ES-I3 (cell line): ENCODE measurements at regions not wholly inside any gene's neighbourhood (a gene's known extent, or its start where the extent isn't known, plus 50 kb on each side); places are given as distances from the start of the nearest gene placed in this dataset.
"Not testable (repeated sequence)": the region's sequence is repeated elsewhere in the genome, so short reads cannot be mapped to it uniquely, and the experiment has no call there.

Experiments
- H3K36me3 ChIP-seq: 2 replicates; pipeline ENCODE4 v1.6.1; 2013; ENCODE audit warnings: mild to moderate bottlenecking, low read length, control low read depth, moderate library complexity; ENCODE audit not compliant: insufficient read depth
- H3K4me1 ChIP-seq: 2 replicates; pipeline ENCODE4 v1.6.1; 2013; ENCODE audit warnings: mild to moderate bottlenecking, control low read depth, low read length; ENCODE audit not compliant: insufficient read depth
- H3K9ac ChIP-seq: 2 replicates; pipeline ENCODE4 v1.6.1; 2013; ENCODE audit warnings: low read depth, mild to moderate bottlenecking, low read length, moderate library complexity
- H3K9me3 ChIP-seq: 2 replicates; pipeline ENCODE4 v1.6.1; 2013; ENCODE audit warnings: mild to moderate bottlenecking, low read length, moderate library complexity; ENCODE audit not compliant: control insufficient read depth, insufficient read depth

- Histone ChIP-seq H3K4me1 (no peaks in the 10 kb centered on the region), H3K36me3 (no peaks in the 10 kb centered on the region), H3K9ac (no peak overlapping the region), H3K9me3 (no peaks in the 10 kb centered on the region)
Observed at GRCh38 chr21:20261364-20261763, 736.8 kb upstream of the NCAM2 start.

DNA sequence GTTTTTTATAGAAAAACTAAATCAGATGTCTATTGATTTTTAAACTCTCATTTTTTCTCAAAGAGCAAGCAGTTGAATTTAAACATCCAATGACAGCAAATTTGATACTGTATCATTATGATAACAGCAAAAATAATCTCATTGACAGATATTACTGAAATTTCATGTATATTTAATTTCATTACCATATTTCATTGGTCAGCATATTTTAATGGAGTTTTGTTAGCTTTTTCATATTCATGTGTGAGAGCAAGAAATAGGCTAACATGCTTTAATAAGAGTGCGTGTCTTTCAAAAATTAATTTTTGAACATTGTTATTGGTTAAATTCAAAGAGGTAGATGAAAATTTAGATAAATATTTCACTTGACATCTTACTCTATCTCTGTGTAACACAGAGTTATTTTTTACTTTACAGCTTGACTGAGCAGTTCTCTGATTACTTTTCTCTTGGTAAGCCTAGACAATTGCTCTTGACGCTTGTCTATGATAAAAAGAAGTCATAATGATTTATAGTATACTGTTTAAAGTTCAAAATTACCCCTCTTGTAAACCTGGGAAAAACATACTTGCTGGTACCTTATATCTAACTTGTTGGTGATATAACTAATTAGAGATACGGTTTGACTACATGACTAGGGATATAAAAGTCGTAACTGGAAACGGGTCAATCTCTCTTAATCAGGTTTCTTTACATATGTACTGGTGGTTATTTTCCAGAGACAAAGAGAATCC, 732.3 kb upstream of the NCAM2 start:
- Histone ChIP-seq H3K4me1 (no peaks in the 10 kb centered on the region), H3K9ac (no peak overlapping the region), H3K36me3 (no peaks in the 10 kb centered on the region), H3K9me3 (no peaks in the 10 kb centered on the region)

GRCh38 chr21:20266441-20266710, 731.8 kb upstream of the NCAM2 start:
- no peaks in the 10 kb centered on the region for H3K4me1 ChIP-seq
- H3K9ac ChIP-seq, result no peak overlapping the region
- H3K36me3 ChIP-seq, result no peaks in the 10 kb centered on the region
- H3K9me3 ChIP-seq, result no peaks in the 10 kb centered on the region

GRCh38 chr21:20270365-20271055, 727.7 kb upstream of the NCAM2 start:
- Histone ChIP-seq H3K9ac (no peak overlapping the region), H3K36me3 (no peaks in the 10 kb centered on the region), H3K4me1 (peaks cover 13% of the 10 kb centered on the region), H3K9me3 (no peaks in the 10 kb centered on the region)

DNA sequence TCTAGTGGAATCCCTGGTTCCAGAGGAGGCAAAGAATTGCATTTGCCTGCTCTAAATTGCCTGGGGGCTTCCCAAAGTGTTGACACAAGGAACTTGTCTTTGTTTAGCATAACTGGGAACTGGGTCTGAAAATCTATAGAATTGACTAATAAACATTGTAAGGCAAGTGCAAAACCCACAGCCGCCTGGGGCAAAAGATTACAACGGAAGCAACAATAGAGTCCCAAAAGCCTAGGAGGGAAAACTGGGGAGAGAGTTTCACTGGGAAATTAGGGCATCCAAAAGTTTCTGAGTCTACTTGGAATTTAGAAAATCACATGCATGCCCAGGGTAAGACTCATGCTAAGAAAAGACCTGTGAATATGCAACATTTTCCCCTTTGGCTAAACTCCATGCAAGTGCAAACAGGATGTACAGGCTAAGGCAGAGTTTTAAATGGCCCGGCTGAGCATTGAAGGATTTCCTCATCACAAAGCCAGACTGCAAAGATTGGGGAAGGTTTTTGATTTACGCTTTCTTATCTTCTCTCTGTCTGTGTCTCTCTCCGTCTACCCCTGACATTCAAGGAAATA, 725.3 kb upstream of the NCAM2 start:
- Histone ChIP-seq H3K9ac (no peak overlapping the region), H3K9me3 (no peaks in the 10 kb centered on the region), H3K36me3 (no peaks in the 10 kb centered on the region), H3K4me1 (peaks cover 28% of the 10 kb centered on the region)

- H3K9me3 ChIP-seq, result no peaks in the 10 kb centered on the region
- no peaks in the 10 kb centered on the region for H3K36me3 ChIP-seq
- no peak overlapping the region for H3K9ac ChIP-seq
- H3K4me1 ChIP-seq, result peaks cover 28% of the 10 kb centered on the region
Observed at GRCh38 chr21:20276377-20276776, 721.8 kb upstream of the NCAM2 start.

GRCh38 chr21:20276954-20277353, 721.3 kb upstream of the NCAM2 start:
- peaks cover 28% of the 10 kb centered on the region for H3K4me1 ChIP-seq
- H3K9ac ChIP-seq, result no peak overlapping the region
- H3K9me3 ChIP-seq, result no peaks in the 10 kb centered on the region
- no peaks in the 10 kb centered on the region for H3K36me3 ChIP-seq

- Histone ChIP-seq H3K9ac (no peak overlapping the region), H3K4me1 (no peaks in the 10 kb centered on the region), H3K9me3 (no peaks in the 10 kb centered on the region), H3K36me3 (no peaks in the 10 kb centered on the region)
Observed at GRCh38 chr21:20283836-20284235, 714.4 kb upstream of the NCAM2 start.

DNA sequence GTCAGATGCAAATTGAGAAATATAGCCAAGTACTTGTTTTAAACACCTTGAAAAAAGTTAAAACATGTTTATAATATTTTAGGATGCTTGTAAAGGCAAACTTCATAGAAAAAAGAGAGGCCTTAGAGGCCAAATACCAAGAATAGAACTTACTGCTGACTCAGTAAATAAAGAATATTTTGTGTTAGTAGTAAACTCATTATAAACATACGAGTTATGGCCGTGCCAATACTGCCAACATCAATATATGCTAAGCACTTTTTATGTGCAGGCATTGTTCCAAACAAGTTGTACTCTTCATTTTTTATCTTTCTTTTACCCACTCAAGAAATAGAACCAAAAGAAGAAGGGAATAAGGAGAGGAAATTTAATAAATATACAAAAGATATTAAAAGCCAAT, 705.9 kb upstream of the NCAM2 start:
- Histone ChIP-seq H3K4me1 (no peaks in the 10 kb centered on the region), H3K9me3 (no peaks in the 10 kb centered on the region), H3K36me3 (no peaks in the 10 kb centered on the region), H3K9ac (no peak overlapping the region)

DNA sequence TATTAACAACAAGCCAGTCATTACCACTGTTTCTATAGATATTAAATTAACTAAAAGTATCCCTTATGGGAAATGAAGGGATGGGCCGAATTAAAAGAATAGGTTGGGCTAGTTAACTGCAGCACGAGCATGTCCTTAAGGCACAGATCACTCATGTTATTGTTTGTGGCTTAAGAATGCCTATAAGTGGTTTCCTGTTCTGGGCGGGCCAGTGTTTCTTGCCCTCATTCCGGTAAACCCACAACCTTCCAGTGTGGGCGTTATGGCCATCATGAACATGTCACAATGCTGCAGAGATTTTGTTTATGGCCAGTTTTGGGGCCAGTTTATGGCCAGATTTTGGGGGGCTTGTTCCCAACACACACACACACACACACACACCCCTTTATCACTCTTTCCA, 705.4 kb upstream of the NCAM2 start:
- not testable (repeated sequence) for H3K36me3 ChIP-seq, H3K9ac ChIP-seq, H3K9me3 ChIP-seq

GRCh38 chr21:20301395-20301794, 696.8 kb upstream of the NCAM2 start:
- Histone ChIP-seq H3K9ac (no peak overlapping the region), H3K36me3 (no peaks in the 10 kb centered on the region)

More for the DNA sequence above, 705.4 kb upstream of the NCAM2 start:
- not testable (repeated sequence) for H3K4me1 ChIP-seq

GRCh38 chr21:20302084-20302483, 696.1 kb upstream of the NCAM2 start:
- H3K9me3 ChIP-seq, result no peaks in the 10 kb centered on the region

More at GRCh38 chr21:20301395-20301794, 696.8 kb upstream of the NCAM2 start:
- H3K4me1 ChIP-seq, result no peaks in the 10 kb centered on the region
- H3K9me3 ChIP-seq, result no peaks in the 10 kb centered on the region

DNA sequence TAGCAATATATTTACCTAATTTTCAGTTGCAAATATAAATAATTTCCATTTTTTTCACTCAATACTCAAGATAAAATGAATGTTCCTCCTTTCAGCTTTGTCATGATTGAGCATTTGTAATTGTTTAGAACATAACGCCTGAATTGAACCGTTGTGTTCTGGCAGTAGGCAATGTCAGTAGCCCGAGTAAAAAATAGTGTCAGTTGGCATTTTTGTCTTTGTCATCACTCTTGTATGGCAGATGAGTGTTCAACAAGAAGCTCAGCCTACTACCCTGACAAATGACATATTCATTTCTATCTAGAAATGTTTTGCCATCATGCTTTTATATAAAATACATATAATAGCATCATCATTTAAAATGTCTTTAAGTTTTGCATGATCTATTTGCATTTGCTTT, 691.4 kb upstream of the NCAM2 start:
- H3K4me1 ChIP-seq, result peaks cover 7% of the 10 kb centered on the region; the same call in 1 of the 2 replicates
- H3K9me3 ChIP-seq, result no peaks in the 10 kb centered on the region
- no peak overlapping the region for H3K9ac ChIP-seq
- no peaks in the 10 kb centered on the region for H3K36me3 ChIP-seq

More at GRCh38 chr21:20302084-20302483, 696.1 kb upstream of the NCAM2 start:
- no peaks in the 10 kb centered on the region for H3K36me3 ChIP-seq
- H3K4me1 ChIP-seq, result no peaks in the 10 kb centered on the region
- no peak overlapping the region for H3K9ac ChIP-seq

DNA sequence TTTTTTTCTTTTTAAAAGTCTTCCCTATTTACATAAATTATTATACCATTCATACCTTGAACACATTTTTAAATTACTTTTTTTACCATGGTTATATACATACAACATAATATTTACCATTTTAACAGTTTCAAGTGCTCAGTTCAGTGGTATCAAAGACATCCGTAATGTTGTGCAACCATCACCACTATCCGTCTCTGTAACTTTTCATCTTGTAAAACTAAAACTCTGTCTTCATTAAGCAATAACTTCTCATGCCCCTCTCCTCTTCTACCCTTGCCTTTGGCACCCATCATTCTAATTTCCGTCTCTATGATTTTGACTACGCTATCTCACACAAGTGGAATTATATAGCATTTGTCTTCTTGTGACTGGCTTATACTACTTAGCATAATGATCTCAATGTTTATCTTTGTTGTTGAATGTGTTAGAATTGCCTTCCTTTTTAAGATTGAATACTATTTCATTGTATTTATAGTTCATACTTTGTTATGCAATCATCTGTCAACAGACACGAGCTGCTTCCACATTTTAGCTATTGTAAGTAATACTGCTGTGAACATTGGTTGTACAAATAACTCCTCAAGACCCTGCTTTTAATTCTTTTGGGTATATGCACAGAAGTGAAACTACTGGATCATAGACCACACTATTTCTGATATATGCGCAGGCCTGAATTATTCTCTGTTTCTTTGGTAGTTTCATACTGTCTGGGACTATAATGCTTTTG, 689.5 kb upstream of the NCAM2 start:
- Histone ChIP-seq H3K36me3 (no peaks in the 10 kb centered on the region), H3K4me1 (peaks cover 7% of the 10 kb centered on the region; the same call in 1 of the 2 replicates), H3K9ac (no peak overlapping the region), H3K9me3 (no peaks in the 10 kb centered on the region)
